ENCODE measurements at regions not wholly inside any gene's neighbourhood (a gene's known extent, or its start where the extent isn't known, plus 50 kb on each side); places are given as distances from the start of the nearest gene placed in this dataset.

DNA sequence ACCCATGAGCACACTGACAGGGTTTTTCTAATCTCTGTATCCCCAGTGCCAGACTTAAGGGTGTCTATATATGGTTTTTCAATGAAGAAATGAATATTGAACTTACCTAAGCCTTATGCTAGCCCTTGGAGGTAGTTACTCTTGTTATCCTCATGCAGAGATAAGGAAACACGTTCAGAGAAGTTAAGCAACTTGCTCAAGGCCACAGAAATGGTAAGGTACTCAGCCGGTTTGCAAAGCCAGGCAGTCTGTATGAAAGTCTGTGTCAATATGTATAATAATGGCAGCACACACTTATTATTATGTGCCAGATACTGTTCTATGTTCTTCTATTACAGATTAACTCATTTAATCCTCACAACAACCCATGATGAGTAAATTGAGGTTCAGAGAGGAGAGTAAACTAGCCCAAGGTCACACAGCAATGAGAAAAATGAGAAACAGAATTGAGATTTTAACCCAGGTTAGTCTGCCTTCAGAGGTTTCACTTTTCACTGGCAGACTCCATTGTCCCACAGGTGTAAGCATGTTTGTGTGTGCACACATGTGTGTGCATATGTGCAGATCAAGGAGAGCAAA lies 54.6 kb upstream of the CSF3R start:
- no peaks in the 10 kb centered on the region for H3K9me3 ChIP-seq (ENCODE audit: control insufficient read depth, insufficient read depth, low read length)
- POLR2A ChIA-PET: no interaction called here
- no peak overlapping the region for H3K27ac ChIP-seq (ENCODE audit: low read depth, low read length)
- no peak overlapping the region for H3K4me3 ChIP-seq (ENCODE audit: low read depth, low read length)
- CTCF ChIA-PET: no interaction called here
- DNase-seq (ENCODE audit: low read depth, low spot score): no peak
- TF ChIP-seq, protein P1, sequence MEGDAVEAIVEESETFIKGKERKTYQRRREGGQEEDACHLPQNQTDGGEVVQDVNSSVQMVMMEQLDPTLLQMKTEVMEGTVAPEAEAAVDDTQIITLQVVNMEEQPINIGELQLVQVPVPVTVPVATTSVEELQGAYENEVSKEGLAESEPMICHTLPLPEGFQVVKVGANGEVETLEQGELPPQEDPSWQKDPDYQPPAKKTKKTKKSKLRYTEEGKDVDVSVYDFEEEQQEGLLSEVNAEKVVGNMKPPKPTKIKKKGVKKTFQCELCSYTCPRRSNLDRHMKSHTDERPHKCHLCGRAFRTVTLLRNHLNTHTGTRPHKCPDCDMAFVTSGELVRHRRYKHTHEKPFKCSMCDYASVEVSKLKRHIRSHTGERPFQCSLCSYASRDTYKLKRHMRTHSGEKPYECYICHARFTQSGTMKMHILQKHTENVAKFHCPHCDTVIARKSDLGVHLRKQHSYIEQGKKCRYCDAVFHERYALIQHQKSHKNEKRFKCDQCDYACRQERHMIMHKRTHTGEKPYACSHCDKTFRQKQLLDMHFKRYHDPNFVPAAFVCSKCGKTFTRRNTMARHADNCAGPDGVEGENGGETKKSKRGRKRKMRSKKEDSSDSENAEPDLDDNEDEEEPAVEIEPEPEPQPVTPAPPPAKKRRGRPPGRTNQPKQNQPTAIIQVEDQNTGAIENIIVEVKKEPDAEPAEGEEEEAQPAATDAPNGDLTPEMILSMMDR (IDR thresholded peaks at IDR 0.05; ENCODE audit: low read depth, low read length): no peak
- H3K27me3 ChIP-seq (ENCODE audit: control insufficient read depth, insufficient read depth, low read length): no peaks in the 10 kb centered on the region

DNA sequence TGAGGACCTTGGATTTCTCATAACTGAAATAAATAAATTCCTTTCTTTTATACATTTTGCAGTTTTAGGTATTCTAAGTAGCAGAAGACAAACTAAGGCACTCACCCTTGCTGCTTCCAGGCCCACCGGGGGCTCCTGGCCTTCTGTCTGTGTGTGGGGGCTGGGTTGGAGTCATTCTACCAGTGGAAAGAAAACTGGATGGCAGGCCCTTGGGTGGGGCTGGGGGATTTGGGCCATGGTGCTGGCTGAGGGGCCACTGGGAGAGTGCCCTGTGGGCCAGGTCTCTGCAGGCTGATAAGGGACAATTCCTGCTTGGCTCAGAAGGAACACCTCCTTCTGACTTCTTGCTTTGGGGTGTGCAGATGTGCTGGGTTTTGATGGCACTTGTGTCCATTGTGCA lies 54.0 kb upstream of the CSF3R start:
- TF ChIP-seq, protein P1 (IDR thresholded peaks at IDR 0.05; ENCODE audit: low read depth, low read length): no peak
- DNase-seq (ENCODE audit: low read depth, low spot score): no peak
- CTCF ChIA-PET: no interaction called here
- POLR2A ChIA-PET: no interaction called here
- H3K27ac ChIP-seq (ENCODE audit: low read depth, low read length): no peak overlapping the region
- H3K4me3 ChIP-seq (ENCODE audit: low read depth, low read length): no peak overlapping the region
- H3K27me3 ChIP-seq (ENCODE audit: control insufficient read depth, insufficient read depth, low read length): no peaks in the 10 kb centered on the region
- H3K9me3 ChIP-seq (ENCODE audit: control insufficient read depth, insufficient read depth, low read length): no peaks in the 10 kb centered on the region

DNA sequence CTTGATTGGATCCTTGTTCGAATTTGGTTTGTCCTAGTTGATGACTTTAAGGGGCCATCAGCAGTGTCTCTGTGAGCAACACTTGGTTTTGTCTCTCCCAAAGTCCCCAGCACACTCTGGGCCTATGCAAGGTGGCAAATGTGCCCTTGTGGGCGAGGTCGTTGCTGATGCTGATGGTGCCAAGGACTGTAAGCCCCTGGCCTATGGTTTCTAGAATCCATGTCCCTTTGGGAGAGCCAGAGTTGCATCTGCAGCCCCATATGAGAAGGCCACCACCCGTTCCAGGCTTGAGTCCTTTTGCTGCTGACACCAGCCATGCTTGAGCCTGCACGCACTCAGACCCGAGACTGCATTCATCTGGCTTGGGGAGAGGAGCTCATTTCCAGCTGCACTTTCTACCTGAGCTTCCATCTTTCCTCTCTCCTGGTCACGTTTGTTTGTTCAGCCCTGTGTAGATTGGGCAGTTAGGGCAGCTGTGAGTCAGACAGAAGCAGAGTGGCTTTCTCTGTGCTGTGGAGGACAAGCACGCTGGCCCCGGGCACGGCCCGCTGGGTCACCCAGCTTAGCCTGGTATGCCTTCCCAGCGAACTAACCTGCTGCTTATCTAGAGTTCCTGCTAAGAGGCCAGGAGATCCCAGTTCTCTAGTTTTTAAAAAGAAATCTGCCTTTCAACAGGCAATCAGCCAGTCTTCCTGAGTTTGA lies 52.1 kb upstream of the CSF3R start:
- DNase-seq (ENCODE audit: low read depth, low spot score): no peak
- TF ChIP-seq, protein P1 (IDR thresholded peaks at IDR 0.05; ENCODE audit: low read depth, low read length): no peak
- Histone ChIP-seq H3K27me3 (ENCODE audit: control insufficient read depth, insufficient read depth, low read length) (peaks cover 3% of the 10 kb centered on the region), H3K27ac (ENCODE audit: low read depth, low read length) (no peak overlapping the region), H3K4me3 (ENCODE audit: low read depth, low read length) (no peak overlapping the region), H3K9me3 (ENCODE audit: control insufficient read depth, insufficient read depth, low read length) (no peaks in the 10 kb centered on the region)
- ChIA-PET POLR2A (no interaction called here), CTCF (interaction anchor here (1.9 kb wide), 1 partner anchor 19 kb away, joined by 7 read pairs; no protein-coding TSS in a partner anchor)

DNA sequence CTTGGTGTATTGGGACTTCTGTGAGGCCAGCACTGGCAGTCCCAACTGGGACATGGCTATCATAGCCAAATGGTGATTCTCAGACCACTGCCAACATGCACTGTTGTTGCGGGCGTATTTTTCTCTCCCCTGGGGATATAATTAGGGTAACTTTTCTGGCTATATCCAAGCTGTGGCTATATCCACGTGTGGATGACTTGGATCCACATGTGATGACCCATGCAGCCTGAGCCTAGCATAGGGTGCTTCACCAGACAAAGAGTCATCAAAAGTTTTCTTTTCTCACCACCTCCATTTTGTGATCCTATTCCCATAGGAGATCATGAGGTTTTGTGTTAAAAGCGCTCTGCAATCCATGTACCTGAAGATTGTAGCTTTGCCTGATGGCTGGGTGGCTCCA lies 51.2 kb upstream of the CSF3R start:
- no peak for DNase-seq (ENCODE audit: low read depth, low spot score)
- no peaks in the 10 kb centered on the region for H3K9me3 ChIP-seq (ENCODE audit: control insufficient read depth, insufficient read depth, low read length)
- H3K27ac ChIP-seq (ENCODE audit: low read depth, low read length): no peak overlapping the region
- H3K4me3 ChIP-seq (ENCODE audit: low read depth, low read length): no peak overlapping the region
- CTCF ChIA-PET: interaction anchor here (1.9 kb wide), 1 partner anchor 18 kb away, joined by 7 read pairs; no protein-coding TSS in a partner anchor
- H3K27me3 ChIP-seq (ENCODE audit: control insufficient read depth, insufficient read depth, low read length): peaks cover 3% of the 10 kb centered on the region
- POLR2A ChIA-PET: no interaction called here
- TF ChIP-seq, protein P1 (IDR thresholded peaks at IDR 0.05; ENCODE audit: low read depth, low read length): no peak

DNA sequence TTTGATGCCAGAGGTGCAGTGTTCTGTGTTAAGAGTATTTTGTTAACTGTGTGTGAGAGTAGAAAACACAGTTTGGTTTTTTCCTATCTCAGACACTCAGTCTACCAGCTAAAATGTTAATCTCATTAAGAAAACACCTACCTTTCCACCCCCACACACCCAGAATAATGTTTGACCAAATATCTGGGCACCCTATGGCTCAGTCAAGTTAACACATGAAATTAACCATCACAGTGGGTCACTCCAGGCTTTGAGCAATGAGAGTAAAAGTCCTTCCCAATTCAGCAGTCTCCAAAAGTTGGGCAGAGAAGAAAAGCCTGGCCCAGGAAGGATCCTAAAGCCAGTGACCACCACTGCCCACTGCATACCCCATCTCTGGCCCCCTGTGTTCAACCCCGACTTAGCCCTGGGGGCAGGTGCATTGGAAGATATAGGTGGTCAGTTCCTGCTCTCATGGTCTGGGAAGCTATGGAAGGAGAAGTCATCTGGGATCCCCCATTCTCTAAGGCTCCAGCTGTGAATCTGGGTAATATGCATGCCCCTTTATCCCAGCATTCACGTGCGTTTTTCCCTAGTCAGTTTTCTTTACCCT lies 50.2 kb upstream of the CSF3R start:
- CTCF ChIA-PET: no interaction called here
- POLR2A ChIA-PET: no interaction called here
- TF ChIP-seq, protein P1 (IDR thresholded peaks at IDR 0.05; ENCODE audit: low read depth, low read length): no peak
- no peak overlapping the region for H3K27ac ChIP-seq (ENCODE audit: low read depth, low read length)
- no peak overlapping the region for H3K4me3 ChIP-seq (ENCODE audit: low read depth, low read length)
- H3K27me3 ChIP-seq (ENCODE audit: control insufficient read depth, insufficient read depth, low read length): peaks cover 3% of the 10 kb centered on the region
- no peaks in the 10 kb centered on the region for H3K9me3 ChIP-seq (ENCODE audit: control insufficient read depth, insufficient read depth, low read length)
- no peak for DNase-seq (ENCODE audit: low read depth, low spot score)

All from AG04450 (cell line).